IMR-90 (cell line): ENCODE measurements at regions not wholly inside any gene's neighbourhood (a gene's known extent, or its start where the extent isn't known, plus 50 kb on each side); places are given as distances from the start of the nearest gene placed in this dataset.

Source experiments
- ATAC-seq: fragments of 200-7000 bp; cut with Tn5 transposase; 2 replicates; pipeline ENCODE4 v1.9.1; 2020; ENCODE audit warnings: low read depth, mild to moderate bottlenecking, moderate library complexity
- BruUV-seq: library from RNA; stranded (reverse); fragments of 400-500 nt; replicated peaks from 2 replicates; lab custom pipeline; 2021; lab: Mats Ljungman, UMichigan
- CTCF ChIA-PET: fragments of 300-600 bp; formaldehyde crosslinking; extraction: SDS; loops from one replicate; lab custom pipeline; 2021; ENCODE audit warnings: antibody characterized with exemption; lab: Yijun Ruan, JAX
- POLR2A ChIA-PET: fragments of 300-600 bp; sonication (Branson Sonifier 250); formaldehyde crosslinking; loops from one replicate; lab custom pipeline; 2022; ENCODE audit warnings: antibody characterized with exemption; ENCODE audit not compliant: unreplicated experiment; lab: Charles Lee
- DNase-seq: peaks from one replicate; pipeline ENCODE4 v3.0.0; 2013
- H2AFZ ChIP-seq: replicated peaks from 2 replicates; pipeline ENCODE3; 2013; ENCODE audit warnings: low read length, mild to moderate bottlenecking; ENCODE audit not compliant: poor library complexity
- H2AK5ac ChIP-seq: 2 replicates; pipeline ENCODE4 v1.6.1; 2013; ENCODE audit warnings: low read depth, low read length, inconsistent platforms
- H2AK9ac ChIP-seq: replicated peaks from 2 replicates; pipeline ENCODE3; 2013; ENCODE audit warnings: mild to moderate bottlenecking, low read depth, low read length, moderate library complexity; ENCODE audit not compliant: poor library complexity
- H2BK120ac ChIP-seq: 2 replicates; pipeline ENCODE4 v1.6.1; 2013; ENCODE audit warnings: low read depth, low read length, inconsistent platforms
- H2BK15ac ChIP-seq: 3 replicates; pipeline ENCODE4 v1.6.1; 2013; ENCODE audit warnings: low read depth, low read length, inconsistent platforms
- H2BK20ac ChIP-seq: 2 replicates; pipeline ENCODE4 v1.6.1; 2013; ENCODE audit warnings: low read depth, mild to moderate bottlenecking, inconsistent platforms, low read length, moderate library complexity
- H2BK5ac ChIP-seq: 2 replicates; pipeline ENCODE4 v1.6.1; 2013; ENCODE audit warnings: mild to moderate bottlenecking, low read depth, low read length, inconsistent platforms; ENCODE audit not compliant: poor library complexity, severe bottlenecking
- H3K14ac ChIP-seq: replicated peaks from 2 replicates; pipeline ENCODE4 v1.6.1; 2013; ENCODE audit warnings: low read depth, low read length, inconsistent platforms
- H3K18ac ChIP-seq: 2 replicates; pipeline ENCODE4 v1.6.1; 2013; ENCODE audit warnings: low read depth, low read length, control low read depth
- H3K23ac ChIP-seq: 2 replicates; pipeline ENCODE4 v1.6.1; 2013; ENCODE audit warnings: low read depth, low read length, inconsistent platforms
- H3K27ac ChIP-seq: 2 replicates; pipeline ENCODE4 v1.5.1; 2013; ENCODE audit warnings: mild to moderate bottlenecking, control low read depth, low read length; ENCODE audit not compliant: insufficient read depth
- H3K27me3 ChIP-seq: 2 replicates; pipeline ENCODE4 v1.6.1; 2013; ENCODE audit warnings: low read length; ENCODE audit not compliant: control insufficient read depth, insufficient read depth
- H3K36me3 ChIP-seq: 2 replicates; pipeline ENCODE4 v1.6.1; 2013; ENCODE audit warnings: low read length, mixed read lengths; ENCODE audit not compliant: control insufficient read depth, insufficient read depth
- H3K4ac ChIP-seq: 2 replicates; pipeline ENCODE4 v1.6.1; 2013; ENCODE audit warnings: low read depth, low read length, inconsistent platforms
- H3K4me1 ChIP-seq: 2 replicates; pipeline ENCODE4 v1.6.1; 2013; ENCODE audit warnings: low read length, mixed read lengths; ENCODE audit not compliant: control insufficient read depth, insufficient read depth
- H3K4me2 ChIP-seq: 2 replicates; pipeline ENCODE4 v1.6.1; 2013; ENCODE audit warnings: low read depth, mild to moderate bottlenecking, control low read depth, low read length, moderate library complexity
- H3K4me3 ChIP-seq: 2 replicates; pipeline ENCODE4 v1.5.1; 2013; ENCODE audit warnings: low read depth, mild to moderate bottlenecking, control low read depth, low read length, moderate library complexity; ENCODE audit not compliant: insufficient read depth
- H3K56ac ChIP-seq: 2 replicates; pipeline ENCODE4 v1.6.1; 2013; ENCODE audit warnings: low read length, inconsistent platforms; ENCODE audit not compliant: insufficient read depth; ENCODE audit errors: extremely low read depth
- H3K79me1 ChIP-seq, 2 experiments: 2 replicates each; pipeline ENCODE4 v1.6.1; 2013; ENCODE audit warnings: low read length in 2 of 2, inconsistent platforms in 1 of 2, low read depth in 1 of 2
- H3K9ac ChIP-seq: 2 replicates; pipeline ENCODE4 v1.6.1; 2013; ENCODE audit warnings: low read depth, low read length, control low read depth
- H3K9me1 ChIP-seq: 2 replicates; pipeline ENCODE4 v1.6.1; 2013; ENCODE audit warnings: low read length, inconsistent platforms; ENCODE audit not compliant: insufficient read depth
- H3K9me3 ChIP-seq: 2 replicates; pipeline ENCODE4 v1.6.1; 2013; ENCODE audit warnings: low read length; ENCODE audit not compliant: control insufficient read depth, insufficient read depth
- H4K20me1 ChIP-seq: 2 replicates; pipeline ENCODE4 v1.6.1; 2013; ENCODE audit warnings: low read length, inconsistent platforms; ENCODE audit not compliant: insufficient read depth
- H4K5ac ChIP-seq: 2 replicates; pipeline ENCODE4 v1.6.1; 2013; ENCODE audit warnings: mild to moderate bottlenecking, low read depth, low read length, control low read depth
- H4K8ac ChIP-seq, 2 experiments: 2 replicates each; pipeline ENCODE4 v1.6.1; 2013; ENCODE audit warnings: low read depth in 2 of 2, low read length in 2 of 2, control low read depth in 1 of 2, inconsistent platforms in 1 of 2
- H4K91ac ChIP-seq: 2 replicates; pipeline ENCODE4 v1.6.1; 2013; ENCODE audit warnings: low read depth, low read length, inconsistent platforms; ENCODE audit not compliant: insufficient read depth
- BHLHE40 ChIP-seq: fragments of 150-350 bp; IDR thresholded peaks from 2 replicates; pipeline ENCODE4 v1.6.1; 2016; ENCODE audit warnings: mild to moderate bottlenecking, low read depth, low read length
- CEBPB ChIP-seq: IDR thresholded peaks from 2 replicates; pipeline ENCODE4 v1.6.1; 2012; ENCODE audit warnings: low read depth, low read length, improper control_type of control experiment
- CHD1 ChIP-seq: IDR thresholded peaks from 2 replicates; pipeline ENCODE4 v1.6.1; 2012; ENCODE audit warnings: low read depth, low read length, improper control_type of control experiment
- CTCF ChIP-seq: conservative IDR thresholded peaks from 2 replicates; pipeline ENCODE4 v1.5.1; 2012; ENCODE audit warnings: mild to moderate bottlenecking, low read depth, low read length, improper control_type of control experiment
- ELK1 ChIP-seq: fragments of 150-350 bp; IDR thresholded peaks from 2 replicates; pipeline ENCODE4 v1.6.1; 2016; ENCODE audit warnings: low read depth, mild to moderate bottlenecking, low read length, moderate library complexity, borderline replicate concordance
- FOS ChIP-seq: fragments of 150-350 bp; IDR thresholded peaks from 2 replicates; pipeline ENCODE4 v1.6.1; 2016; ENCODE audit warnings: low read depth, low read length
- MAFK ChIP-seq: IDR thresholded peaks from 2 replicates; pipeline ENCODE4 v1.6.1; 2012; ENCODE audit warnings: low read depth, low read length, improper control_type of control experiment
- MAZ ChIP-seq: IDR thresholded peaks from 2 replicates; pipeline ENCODE4 v1.6.1; 2012; ENCODE audit warnings: low read depth, mild to moderate bottlenecking, low read length, improper control_type of control experiment, moderate library complexity, borderline replicate concordance
- MXI1 ChIP-seq: IDR thresholded peaks from 2 replicates; pipeline ENCODE4 v1.6.1; 2012; ENCODE audit warnings: low read depth, mild to moderate bottlenecking, low read length, moderate library complexity, borderline replicate concordance
- NFE2L2 ChIP-seq: fragments of 150-350 bp; IDR thresholded peaks from 2 replicates; pipeline ENCODE4 v1.6.1; 2016; ENCODE audit warnings: low read depth, mild to moderate bottlenecking, low read length
- POLR2A ChIP-seq: IDR thresholded peaks from 2 replicates; pipeline ENCODE4 v1.6.1; 2012; ENCODE audit warnings: mild to moderate bottlenecking, low read depth, low read length
- RAD21 ChIP-seq: IDR thresholded peaks from 2 replicates; pipeline ENCODE4 v1.6.1; 2012; ENCODE audit warnings: low read length, improper control_type of control experiment
- RCOR1 ChIP-seq: IDR thresholded peaks from 2 replicates; pipeline ENCODE4 v1.6.1; 2012; ENCODE audit warnings: mild to moderate bottlenecking, low read length, improper control_type of control experiment; ENCODE audit not compliant: insufficient replicate concordance
- RFX5 ChIP-seq: IDR thresholded peaks from 2 replicates; pipeline ENCODE4 v1.8.0; 2012; ENCODE audit warnings: low read depth, mild to moderate bottlenecking, low read length, moderate library complexity
- SMC3 ChIP-seq: fragments of 150-350 bp; IDR thresholded peaks from 2 replicates; pipeline ENCODE4 v1.6.1; 2016; ENCODE audit warnings: low read depth, mild to moderate bottlenecking, antibody characterized with exemption, low read length, moderate library complexity
- USF2 ChIP-seq: fragments of 150-350 bp; IDR thresholded peaks from 2 replicates; pipeline ENCODE4 v1.6.1; 2017; ENCODE audit warnings: mild to moderate bottlenecking, antibody characterized with exemption, low read length, low read depth
- WGBS, 2 experiments: methylation state at CpG; one replicate each; pipeline versions ENCODE4 v1.1.5 to v1.1.7; 2013; ENCODE audit warnings: missing lambda C conversion rate in 2 of 2; ENCODE audit not compliant: insufficient read length in 1 of 2; ENCODE audit errors: extremely low coverage in 2 of 2; 5-methylcytosine and 5-hydroxymethylcytosine counted together
- dilution Hi-C: fragments of 300-500 bp; cut with HindIII; formaldehyde crosslinking; loops from one replicate; pipeline ENCODE4 v1.14.3; 2018; ENCODE audit warnings: low sequenced_read_pairs; ENCODE audit not compliant: unreplicated experiment
- in situ Hi-C: fragments of 300-500 bp; cut with MboI; formaldehyde crosslinking; loops from 3 replicates; pipeline ENCODE4 v1.14.3; 2019; ENCODE audit warnings: low sequenced_read_pairs, inconsistent platforms, mixed read lengths
- intact Hi-C: fragments of 100-400 bp; cut with micrococcal nuclease; formaldehyde crosslinking; loops from 2 replicates; pipeline ENCODE4 v1.10.0; 2022

- Histone ChIP-seq H3K23ac (no peak overlapping the region), H4K20me1 (no peaks in the 10 kb centered on the region), H3K79me1 (no peaks in the 10 kb centered on the region), H2BK15ac (no peak overlapping the region), H2BK20ac (no peak overlapping the region), H3K4me2 (no peak overlapping the region), H3K18ac (no peak overlapping the region), H3K27ac (no peak overlapping the region), H3K27me3 (no peaks in the 10 kb centered on the region), H4K91ac (no peak overlapping the region), H3K9ac (no peak overlapping the region), H2AK9ac (no peak overlapping the region), H2AFZ (no peak overlapping the region), H4K8ac (no peak overlapping the region), H2AK5ac (no peak overlapping the region), H4K5ac (no peak overlapping the region), H3K4me1 (peaks cover 6% of the 10 kb centered on the region), H2BK120ac (no peak overlapping the region), H3K9me1 (no peaks in the 10 kb centered on the region; the same call in 1 of the 2 replicates), H3K4ac (no peak overlapping the region), H3K56ac (no peak overlapping the region), H3K36me3 (no peaks in the 10 kb centered on the region), H3K9me3 (no peaks in the 10 kb centered on the region), H2BK5ac (no peak overlapping the region), H3K4me3 (no peak overlapping the region), H3K14ac (no peak overlapping the region)
- WGBS, 2 experiments = no CpG with 5 or more reads among the region's 3 CpGs
- no peak for TF ChIP-seq CTCF
- TF ChIP-seq NFE2L2 = no peak
- no peak for TF ChIP-seq MXI1
- TF ChIP-seq BHLHE40 = no peak
- no peak for TF ChIP-seq MAFK
- no peak for TF ChIP-seq POLR2A
- no peak for TF ChIP-seq RCOR1
- no peak for TF ChIP-seq RAD21
- TF ChIP-seq ELK1 = no peak
- no peak for TF ChIP-seq USF2
- no peak for TF ChIP-seq CHD1
- no peak for TF ChIP-seq CEBPB
- no peak for TF ChIP-seq MAZ
- TF ChIP-seq FOS = no peak
- TF ChIP-seq SMC3 = no peak
- TF ChIP-seq RFX5 = no peak
- dilution Hi-C loops (no loop called here), intact Hi-C loops (no loop called here), in situ Hi-C loops (no loop called here)
- no peak for DNase-seq
- ChIA-PET CTCF (interaction anchor here (1.2 kb wide), 1 partner anchor 10 kb away, joined by 3 read pairs; no protein-coding TSS in a partner anchor), POLR2A (no interaction called here)
- no TSS peak for BruUV-seq
- ATAC-seq = no peak
These were observed 106.6 kb upstream of the FOXN2 start for GRCh38 chr2:48207851-48208250.
